Muscle of back (tissue), 3 donors: ENCODE measurements at regions not wholly inside any gene's neighbourhood (a gene's known extent, or its start where the extent isn't known, plus 50 kb on each side); places are given as distances from the start of the nearest gene placed in this dataset.

ENCODE experiments used
- DNase-seq, 3 donors: peaks; one replicate each; pipeline versions ENCODE4 v3.0.0 to v3.0.0-alpha.2; 2013

DNA sequence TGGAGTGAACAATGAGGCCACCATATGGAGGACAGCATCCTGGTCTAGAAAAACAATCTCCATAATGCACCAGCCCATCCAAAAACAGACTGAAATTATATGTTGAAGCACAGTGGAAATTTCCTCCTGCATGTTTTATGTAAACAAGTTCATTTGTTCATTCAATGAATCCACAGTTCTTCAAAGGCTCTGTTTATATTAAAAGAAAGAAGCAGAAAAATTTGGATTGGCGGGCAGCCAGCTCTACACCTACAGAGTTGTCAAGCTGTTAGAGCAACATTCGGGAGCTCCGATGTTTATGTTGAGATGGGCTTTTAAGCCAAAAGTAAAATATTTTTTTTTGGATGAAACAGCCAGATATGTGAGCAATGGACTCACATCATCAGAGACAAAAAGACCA is 395.3 kb upstream of the SULF2 start:
- DNase-seq: no peak

DNA sequence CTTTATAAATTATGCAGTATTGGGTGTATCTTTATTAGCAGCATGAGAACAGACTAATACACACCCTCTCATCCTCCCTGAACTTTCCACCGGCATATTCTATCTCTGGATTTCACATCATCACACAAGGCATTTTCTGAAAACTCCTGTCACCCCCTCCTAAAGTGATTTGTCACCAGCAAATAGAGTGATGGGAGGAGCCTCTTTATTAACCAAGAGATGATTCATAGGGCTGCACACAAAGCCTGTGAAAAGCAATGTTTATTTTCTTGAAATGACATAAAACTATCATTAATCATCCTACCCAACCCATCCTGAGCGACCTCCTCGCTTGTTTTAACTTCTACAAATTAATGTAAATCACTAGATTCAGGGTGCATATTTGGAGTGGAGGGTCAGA is 394.7 kb upstream of the SULF2 start:
- peak in 1 of 3 donors; percentile 50 for DNase-seq

GRCh38 chr20:48178633-48179032 is 393.4 kb upstream of the SULF2 start:
- DNase-seq: peak in 1 of 3 donors; percentile 55

DNA sequence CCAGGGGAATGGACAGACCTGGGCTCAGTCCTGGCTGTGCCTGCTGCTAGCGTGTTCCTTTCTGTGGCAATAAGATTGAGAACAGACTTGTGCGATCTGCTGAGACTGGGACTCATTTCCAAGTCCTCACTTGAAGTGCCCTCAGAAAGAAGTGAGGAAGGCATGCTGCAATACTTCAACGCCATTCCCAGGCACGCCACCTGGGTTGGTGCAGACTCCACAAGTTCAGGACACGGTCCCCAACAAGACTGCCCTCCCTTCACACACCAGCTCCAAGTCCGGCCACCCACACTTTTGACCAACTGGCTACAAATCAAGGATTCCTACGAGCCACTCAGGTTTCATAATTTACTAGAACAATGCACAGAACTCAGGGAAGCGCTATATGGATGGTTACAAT is 391.8 kb upstream of the SULF2 start:
- no peak for DNase-seq

- no peak for DNase-seq
These were observed 390.9 kb upstream of the SULF2 start for GRCh38 chr20:48176139-48176538.

DNA sequence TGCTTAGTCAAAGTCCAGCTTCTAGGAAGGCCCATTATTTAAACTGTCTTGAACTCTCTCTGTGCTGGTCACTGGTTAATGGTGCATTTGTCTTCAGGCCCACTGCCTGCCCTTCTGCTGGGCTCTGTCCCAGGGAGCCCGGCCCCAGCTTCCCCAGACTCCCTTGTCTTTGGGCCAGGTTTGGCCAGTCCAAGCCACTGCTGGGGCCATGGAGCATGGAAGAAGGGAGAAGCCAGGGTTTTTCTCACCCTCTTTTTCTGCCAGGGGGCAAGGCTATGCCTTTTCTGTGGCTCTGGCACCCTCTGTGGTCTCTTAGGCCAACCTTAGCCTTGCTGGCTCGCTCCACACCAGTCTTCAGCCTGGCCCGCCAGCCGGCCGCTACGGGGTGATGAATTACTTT is 390.0 kb upstream of the SULF2 start:
- no peak for DNase-seq

DNA sequence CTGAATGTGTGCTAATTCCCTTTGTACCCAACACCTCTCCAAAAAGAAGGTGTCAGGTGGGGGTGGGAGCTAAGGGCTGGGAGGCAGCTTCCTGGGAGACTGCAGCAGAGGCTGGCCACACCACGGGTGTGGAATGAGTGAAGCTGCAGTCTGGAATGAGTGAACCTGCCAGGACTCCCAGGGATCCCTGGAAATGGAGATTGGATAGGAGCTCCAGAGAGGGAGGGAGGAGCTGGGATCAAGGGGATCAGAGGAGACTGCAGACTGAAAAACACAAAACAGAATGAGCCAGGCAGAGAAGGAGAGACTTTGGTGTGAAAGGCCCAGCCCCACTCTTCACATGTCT is 387.0 kb upstream of the SULF2 start:
- DNase-seq: no peak

DNA sequence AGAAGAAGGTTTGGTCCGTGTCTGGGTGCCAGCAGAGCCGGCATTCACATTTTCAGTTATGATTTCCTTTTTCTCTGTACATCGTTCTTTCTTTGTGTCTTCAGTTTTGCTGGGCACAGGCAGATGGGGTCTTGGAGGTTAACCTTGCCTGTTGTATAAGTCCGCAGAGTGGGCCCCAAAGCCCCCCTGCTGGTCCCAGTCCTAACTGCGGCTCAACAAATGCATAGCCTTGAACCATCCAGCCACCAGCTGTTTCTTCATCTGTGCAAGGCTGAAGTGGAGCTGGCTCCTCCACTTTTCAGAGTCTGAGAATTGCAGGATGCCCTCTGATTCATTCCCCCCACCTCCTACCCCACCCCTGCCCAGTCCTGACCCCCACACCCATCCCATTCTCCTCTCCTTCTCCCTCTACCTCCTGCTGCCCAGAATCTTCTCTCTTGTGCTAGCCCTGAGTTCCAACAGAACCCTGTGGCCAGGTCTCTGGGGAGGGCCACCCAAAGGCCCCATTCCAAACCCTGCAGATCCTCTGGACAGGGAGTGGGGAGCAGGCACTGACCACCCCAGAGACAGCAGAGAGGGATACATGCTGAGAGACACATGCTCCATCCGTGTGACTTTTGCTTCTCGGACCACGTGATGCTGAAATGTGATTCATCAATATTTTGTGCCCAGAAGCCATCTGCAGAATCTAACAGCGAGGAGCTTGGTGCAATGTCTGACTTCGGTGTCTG is 386.5 kb upstream of the SULF2 start:
- DNase-seq: no peak

- no peak for DNase-seq
These were observed 385.8 kb upstream of the SULF2 start for GRCh38 chr20:48171071-48171470.

DNA sequence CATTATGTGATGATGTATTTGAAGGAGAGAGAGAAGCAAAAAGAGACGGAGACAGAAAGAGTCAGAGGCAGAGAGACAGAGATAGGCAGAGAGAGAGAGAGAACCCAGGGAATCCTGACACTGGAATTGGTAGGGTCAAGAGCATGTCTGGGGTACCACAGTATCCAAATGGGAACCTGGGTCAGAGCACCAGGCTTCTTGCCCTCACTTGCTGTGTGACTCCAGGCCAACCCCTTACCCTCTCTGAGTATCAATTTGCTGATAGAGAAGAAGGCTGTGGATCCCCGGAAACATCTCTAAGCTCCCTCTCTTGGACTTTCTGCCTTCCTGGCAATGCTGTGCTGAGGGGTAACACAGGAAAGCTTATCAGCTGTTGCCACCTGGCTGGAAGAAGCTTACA is 385.3 kb upstream of the SULF2 start:
- DNase-seq: no peak

DNA sequence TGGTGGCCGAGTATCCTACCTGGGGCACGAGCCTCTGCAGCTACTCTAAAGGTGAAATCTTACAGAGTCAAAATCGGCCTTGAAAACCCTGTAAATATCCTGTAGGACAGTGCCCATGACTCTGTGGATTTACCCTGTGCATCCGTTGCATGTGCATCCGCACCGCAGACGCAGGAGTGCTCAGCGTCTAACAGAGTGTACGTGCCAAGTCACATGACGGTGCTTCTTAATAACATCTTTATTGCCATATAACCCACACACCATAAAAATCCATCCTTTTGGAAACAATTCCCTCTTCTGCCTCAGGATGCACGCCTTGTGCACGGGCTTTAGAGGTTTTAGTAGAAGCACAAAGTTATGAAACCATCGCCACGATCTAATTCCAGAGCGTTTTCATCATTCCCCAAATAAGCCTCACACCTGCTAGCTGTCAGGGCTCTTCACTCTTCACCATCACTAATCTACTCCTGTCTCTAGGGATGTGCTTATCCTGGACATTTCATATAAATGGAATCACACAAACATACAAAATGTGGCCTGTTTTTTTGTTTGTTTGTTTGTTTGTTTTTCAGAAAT is 384.5 kb upstream of the SULF2 start:
- no peak for DNase-seq

DNA sequence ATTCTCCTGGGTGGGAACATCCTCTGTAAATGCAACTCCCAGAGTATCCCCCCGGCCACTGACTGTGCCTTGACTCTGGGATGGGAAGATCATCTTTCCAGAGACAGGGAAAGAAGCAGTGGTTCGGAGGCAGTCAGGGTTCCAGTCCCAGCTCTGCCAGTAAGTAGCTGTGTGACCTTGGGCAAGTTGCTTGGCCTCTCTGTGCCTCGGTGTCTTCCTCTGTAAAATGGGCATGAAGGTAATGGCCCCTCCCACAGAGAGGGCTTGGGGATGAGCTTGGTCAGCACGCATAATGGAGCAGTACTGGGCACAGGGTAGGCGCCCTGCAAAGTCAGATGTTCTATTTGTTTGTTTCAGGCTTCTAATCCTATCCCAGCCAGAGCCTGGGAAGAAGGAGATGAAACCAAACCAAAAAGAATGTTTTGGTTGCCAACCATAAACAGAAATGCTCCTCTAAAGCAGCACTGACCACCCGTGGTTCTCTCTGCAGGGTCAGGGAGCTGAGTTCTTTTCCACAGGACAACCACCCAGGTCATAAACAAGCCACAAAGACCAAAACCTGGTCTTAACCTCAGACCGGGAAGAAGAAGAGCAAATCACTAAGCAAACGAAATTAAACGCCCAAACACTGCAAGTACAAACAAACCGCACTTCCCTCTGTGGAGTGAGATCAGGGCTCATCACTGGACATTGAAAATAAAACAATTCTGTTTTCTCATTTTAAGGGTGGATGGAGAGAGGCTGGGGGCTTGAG is 381.0 kb upstream of the SULF2 start:
- no peak for DNase-seq

DNA sequence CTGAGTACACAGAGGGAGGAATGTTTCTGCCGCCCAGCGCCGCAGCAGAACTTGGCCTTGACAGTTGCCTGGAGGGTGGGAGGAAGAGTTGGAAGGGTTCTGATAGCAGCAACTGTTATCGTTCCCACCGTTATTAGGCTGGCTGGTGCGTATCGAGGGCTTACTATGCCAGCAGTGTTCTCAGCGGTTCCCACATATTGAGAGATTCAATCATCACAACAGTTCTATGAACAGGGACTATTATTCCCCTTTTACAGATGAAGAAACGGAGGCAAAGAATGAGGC is 380.1 kb upstream of the SULF2 start:
- DNase-seq: no peak

GRCh38 chr20:48164566-48165400 is 379.5 kb upstream of the SULF2 start:
- DNase-seq: no peak

GRCh38 chr20:48164034-48164433 is 378.8 kb upstream of the SULF2 start:
- no peak for DNase-seq

- no peak for DNase-seq
These were observed 378.2 kb upstream of the SULF2 start for GRCh38 chr20:48163505-48163904.

GRCh38 chr20:48162621-48163020 is 377.3 kb upstream of the SULF2 start:
- no peak for DNase-seq

DNA sequence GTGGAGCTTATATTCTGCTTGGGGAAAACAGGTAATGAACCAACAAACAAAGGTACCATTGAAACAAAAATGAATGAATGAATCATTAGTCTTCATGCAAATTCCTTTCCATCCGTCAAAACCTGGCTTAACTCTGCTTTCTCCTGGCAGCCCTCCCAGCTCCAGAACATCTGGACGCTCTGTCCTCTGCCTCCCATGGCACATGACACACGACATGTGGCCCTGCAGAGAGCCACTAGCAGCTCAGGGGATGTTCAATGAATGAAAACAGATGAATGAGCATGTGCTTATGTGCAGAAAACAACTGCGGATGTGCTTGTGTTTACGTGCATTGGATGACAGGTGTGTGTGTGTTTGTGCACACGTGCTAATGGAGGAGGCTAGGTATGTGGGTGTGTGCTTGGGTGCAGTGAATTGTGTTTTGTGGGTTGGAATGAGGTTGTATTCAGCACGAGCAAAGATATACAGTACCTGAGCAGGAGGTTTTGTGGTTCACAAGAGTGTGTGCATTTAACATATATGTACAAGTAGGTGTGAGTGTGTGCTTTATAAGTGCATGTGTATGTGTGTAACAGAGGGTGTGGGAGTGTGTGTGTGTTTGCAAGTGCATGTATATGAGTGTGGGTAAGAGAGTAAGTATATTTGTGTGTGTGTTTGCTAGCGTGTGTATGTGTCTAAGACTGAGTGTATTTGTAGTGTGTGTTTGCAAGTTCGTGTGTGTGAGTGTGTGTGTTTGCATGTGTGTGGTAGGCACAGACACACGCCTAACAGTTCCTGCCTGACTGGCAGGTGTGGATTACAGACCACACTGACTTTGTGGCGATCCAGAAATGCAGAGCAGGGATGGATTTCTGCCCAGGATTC is 374.1 kb upstream of the SULF2 start:
- peak in 1 of 3 donors; percentile 51 for DNase-seq

- DNase-seq: no peak
These were observed 372.7 kb upstream of the SULF2 start for GRCh38 chr20:48158014-48158413.

- no peak for DNase-seq
These were observed 371.8 kb upstream of the SULF2 start for GRCh38 chr20:48156951-48157700.

DNA sequence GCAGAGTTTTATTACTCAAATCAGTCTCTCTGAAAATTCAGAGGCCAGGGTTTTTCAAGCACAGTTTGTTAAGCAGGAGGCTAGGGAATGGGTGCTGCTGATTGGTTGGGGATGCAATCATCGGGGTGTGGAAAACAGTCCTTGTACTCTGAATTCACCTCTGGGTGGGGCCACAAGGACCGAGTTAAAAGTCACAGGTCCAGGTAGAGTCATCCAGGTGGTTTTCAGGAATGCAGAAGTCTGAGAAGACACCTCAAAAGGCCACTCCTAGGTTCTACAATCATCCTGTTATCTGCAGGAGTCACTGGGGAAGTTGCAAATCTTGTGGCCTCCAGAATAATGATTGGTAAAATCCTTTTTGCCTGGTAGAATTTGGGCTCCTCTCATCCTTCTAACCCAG is 371.2 kb upstream of the SULF2 start:
- DNase-seq: no peak
